SU-DHL-6 (cell line): ENCODE measurements at regions not wholly inside any gene's neighbourhood (a gene's known extent, or its start where the extent isn't known, plus 50 kb on each side); places are given as distances from the start of the nearest gene placed in this dataset.

Experiments
- EZH2phosphoT487 ChIP-seq: fragments of 200-600 bp; sonication (generic), shearing (Covaris generic); conservative IDR thresholded peaks from 2 replicates; pipeline ENCODE4 v1.6.1; 2018; ENCODE audit warnings: mild to moderate bottlenecking, antibody characterized with exemption, low read length, moderate library complexity, mixed read lengths
- TF ChIP-seq, protein P1 (sequence below): fragments of 200-600 bp; sonication (generic); IDR thresholded peaks from one replicate; pipeline ENCODE4 v1.5.1; 2017; ENCODE audit warnings: antibody characterized with exemption, mild to moderate bottlenecking, low read length, moderate library complexity; ENCODE audit not compliant: insufficient read depth, poor library complexity, severe bottlenecking

DNA sequence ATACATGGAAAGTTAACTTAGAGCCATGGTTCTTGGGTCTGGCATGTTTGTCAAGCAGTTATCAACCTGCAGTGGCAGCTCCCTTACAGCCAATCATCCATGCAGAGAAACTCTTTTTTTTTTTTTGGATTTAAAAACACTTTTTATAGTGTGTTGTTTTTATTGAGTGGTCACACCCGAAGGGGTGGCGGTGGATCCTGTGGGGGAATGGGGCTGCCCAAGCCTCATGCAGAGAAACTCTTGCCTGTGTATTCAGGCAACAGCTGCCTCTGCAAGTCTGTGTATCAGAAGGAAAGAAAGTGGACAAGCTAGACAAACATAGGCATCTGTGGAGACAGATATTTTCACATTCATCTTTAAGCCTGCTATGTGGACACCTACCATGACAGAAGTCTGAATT is 104.8 kb downstream of the GLUL start:
- TF ChIP-seq, protein P1, sequence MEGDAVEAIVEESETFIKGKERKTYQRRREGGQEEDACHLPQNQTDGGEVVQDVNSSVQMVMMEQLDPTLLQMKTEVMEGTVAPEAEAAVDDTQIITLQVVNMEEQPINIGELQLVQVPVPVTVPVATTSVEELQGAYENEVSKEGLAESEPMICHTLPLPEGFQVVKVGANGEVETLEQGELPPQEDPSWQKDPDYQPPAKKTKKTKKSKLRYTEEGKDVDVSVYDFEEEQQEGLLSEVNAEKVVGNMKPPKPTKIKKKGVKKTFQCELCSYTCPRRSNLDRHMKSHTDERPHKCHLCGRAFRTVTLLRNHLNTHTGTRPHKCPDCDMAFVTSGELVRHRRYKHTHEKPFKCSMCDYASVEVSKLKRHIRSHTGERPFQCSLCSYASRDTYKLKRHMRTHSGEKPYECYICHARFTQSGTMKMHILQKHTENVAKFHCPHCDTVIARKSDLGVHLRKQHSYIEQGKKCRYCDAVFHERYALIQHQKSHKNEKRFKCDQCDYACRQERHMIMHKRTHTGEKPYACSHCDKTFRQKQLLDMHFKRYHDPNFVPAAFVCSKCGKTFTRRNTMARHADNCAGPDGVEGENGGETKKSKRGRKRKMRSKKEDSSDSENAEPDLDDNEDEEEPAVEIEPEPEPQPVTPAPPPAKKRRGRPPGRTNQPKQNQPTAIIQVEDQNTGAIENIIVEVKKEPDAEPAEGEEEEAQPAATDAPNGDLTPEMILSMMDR, result no peak
- TF ChIP-seq EZH2phosphoT487, result no peak
